Right lobe of liver (tissue), 4 donors: ENCODE measurements at regions not wholly inside any gene's neighbourhood (a gene's known extent, or its start where the extent isn't known, plus 50 kb on each side); places are given as distances from the start of the nearest gene placed in this dataset.

ENCODE experiments used
- POLR2A ChIP-seq: fragments of 450-650 bp; IDR thresholded peaks from one replicate; pipeline ENCODE4 v1.6.1; 2017; ENCODE audit warnings: antibody characterized with exemption, mild to moderate bottlenecking
- TF ChIP-seq, protein P1 (sequence below), 4 donors: fragments of 200-600 bp in 3 of 4; fragments of 450-650 bp in 1 of 4; IDR thresholded peaks; one replicate each; pipeline versions ENCODE4 v1.5.1 to v1.8.0; 2016 to 2022; ENCODE audit warnings: antibody characterized with exemption in 4 of 4, mild to moderate bottlenecking in 2 of 4
- donor health status: DM: no; HTN: no; CAD: no.
- donor health status: DM: no; HTN: no; CAD: no.
- donor health status: DM: no; HTN: yes; CAD: no.

- TF ChIP-seq, protein P1, sequence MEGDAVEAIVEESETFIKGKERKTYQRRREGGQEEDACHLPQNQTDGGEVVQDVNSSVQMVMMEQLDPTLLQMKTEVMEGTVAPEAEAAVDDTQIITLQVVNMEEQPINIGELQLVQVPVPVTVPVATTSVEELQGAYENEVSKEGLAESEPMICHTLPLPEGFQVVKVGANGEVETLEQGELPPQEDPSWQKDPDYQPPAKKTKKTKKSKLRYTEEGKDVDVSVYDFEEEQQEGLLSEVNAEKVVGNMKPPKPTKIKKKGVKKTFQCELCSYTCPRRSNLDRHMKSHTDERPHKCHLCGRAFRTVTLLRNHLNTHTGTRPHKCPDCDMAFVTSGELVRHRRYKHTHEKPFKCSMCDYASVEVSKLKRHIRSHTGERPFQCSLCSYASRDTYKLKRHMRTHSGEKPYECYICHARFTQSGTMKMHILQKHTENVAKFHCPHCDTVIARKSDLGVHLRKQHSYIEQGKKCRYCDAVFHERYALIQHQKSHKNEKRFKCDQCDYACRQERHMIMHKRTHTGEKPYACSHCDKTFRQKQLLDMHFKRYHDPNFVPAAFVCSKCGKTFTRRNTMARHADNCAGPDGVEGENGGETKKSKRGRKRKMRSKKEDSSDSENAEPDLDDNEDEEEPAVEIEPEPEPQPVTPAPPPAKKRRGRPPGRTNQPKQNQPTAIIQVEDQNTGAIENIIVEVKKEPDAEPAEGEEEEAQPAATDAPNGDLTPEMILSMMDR (IDR thresholded peaks at IDR 0.05): no peak
- TF ChIP-seq POLR2A: no peak
Observed at GRCh38 chrX:140132937-140133336, 167.6 kb upstream of the CXorf66 start.
